ENCODE measurements at regions not wholly inside any gene's neighbourhood (a gene's known extent, or its start where the extent isn't known, plus 50 kb on each side); places are given as distances from the start of the nearest gene placed in this dataset.

DNA sequence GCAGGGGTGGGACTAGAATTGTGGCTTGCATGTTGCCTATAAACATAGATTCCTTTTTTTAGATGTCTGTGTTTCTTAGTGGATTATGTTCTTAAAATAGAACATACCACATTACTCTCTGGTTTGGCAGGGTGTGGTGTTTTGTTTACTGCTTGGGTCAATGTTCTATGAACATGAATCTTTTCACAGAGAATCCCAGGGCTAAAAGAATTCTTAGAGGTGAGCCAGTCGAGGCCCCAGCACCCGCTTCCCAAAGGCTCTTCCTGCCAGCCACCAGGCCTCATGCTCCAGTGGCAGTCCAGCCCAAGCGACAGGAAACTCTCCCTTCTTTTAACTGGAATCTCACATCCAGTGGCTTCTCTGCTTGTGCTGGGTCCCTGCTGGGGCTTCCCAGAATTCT, 126.6 kb downstream of the C9orf152 start:
- DNase-seq (ENCODE audit: low read depth) = no peak
- H3K4me3 ChIP-seq (ENCODE audit: low read depth, low read length) = no peak overlapping the region

DNA sequence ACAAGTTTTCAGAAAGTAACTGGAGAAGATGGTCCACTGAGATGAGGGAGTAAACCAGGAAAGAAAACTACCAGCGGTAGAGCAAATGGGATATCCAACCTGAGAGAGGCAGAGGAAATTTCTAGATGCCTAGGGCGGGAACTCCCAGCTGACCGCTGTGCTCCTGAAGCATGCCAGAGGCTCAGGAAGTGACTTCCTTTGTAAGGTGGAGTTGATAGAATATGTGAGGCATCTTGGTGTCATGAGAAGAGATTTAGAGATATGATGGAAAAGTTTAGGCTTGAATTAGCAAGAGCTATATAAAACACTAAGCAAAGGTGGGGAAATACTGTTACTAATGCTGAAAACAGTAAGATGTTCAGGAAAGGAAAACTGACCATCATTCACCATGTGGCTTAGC, 124.1 kb downstream of the C9orf152 start:
- TF ChIP-seq, protein P1, sequence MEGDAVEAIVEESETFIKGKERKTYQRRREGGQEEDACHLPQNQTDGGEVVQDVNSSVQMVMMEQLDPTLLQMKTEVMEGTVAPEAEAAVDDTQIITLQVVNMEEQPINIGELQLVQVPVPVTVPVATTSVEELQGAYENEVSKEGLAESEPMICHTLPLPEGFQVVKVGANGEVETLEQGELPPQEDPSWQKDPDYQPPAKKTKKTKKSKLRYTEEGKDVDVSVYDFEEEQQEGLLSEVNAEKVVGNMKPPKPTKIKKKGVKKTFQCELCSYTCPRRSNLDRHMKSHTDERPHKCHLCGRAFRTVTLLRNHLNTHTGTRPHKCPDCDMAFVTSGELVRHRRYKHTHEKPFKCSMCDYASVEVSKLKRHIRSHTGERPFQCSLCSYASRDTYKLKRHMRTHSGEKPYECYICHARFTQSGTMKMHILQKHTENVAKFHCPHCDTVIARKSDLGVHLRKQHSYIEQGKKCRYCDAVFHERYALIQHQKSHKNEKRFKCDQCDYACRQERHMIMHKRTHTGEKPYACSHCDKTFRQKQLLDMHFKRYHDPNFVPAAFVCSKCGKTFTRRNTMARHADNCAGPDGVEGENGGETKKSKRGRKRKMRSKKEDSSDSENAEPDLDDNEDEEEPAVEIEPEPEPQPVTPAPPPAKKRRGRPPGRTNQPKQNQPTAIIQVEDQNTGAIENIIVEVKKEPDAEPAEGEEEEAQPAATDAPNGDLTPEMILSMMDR (IDR thresholded peaks at IDR 0.05; ENCODE audit: control insufficient read depth, extremely low read depth, insufficient read depth) = no peak
- DNase-seq (ENCODE audit: low read depth) = no peak
- H3K4me3 ChIP-seq (ENCODE audit: low read depth, low read length) = no peak overlapping the region

More for the DNA sequence above, 126.6 kb downstream of the C9orf152 start:
- TF ChIP-seq, protein P1 (IDR thresholded peaks at IDR 0.05; ENCODE audit: control insufficient read depth, extremely low read depth, insufficient read depth) = no peak

DNA sequence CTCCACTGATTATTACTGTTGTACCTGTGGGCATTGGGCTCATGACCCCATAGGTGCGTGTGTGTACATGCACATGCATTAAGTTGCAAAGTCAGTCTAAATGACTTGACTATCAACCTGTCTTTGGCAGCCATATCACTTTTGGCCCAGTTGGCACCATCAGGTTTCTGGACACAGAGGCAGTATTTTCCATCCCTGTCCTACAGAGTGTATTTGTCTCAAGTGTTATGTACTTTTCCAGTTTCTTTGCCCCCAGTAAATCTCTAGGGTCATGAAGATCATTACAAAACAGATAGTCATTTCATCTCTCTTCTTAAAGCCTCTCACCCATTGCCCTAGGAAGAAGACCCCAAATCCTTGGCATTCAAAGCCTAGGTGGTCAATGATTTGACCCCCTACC, 121.4 kb downstream of the C9orf152 start:
- DNase-seq (ENCODE audit: low read depth) = no peak
- H3K4me3 ChIP-seq (ENCODE audit: low read depth, low read length) = no peak overlapping the region
- TF ChIP-seq, protein P1 (IDR thresholded peaks at IDR 0.05; ENCODE audit: control insufficient read depth, extremely low read depth, insufficient read depth) = no peak

DNA sequence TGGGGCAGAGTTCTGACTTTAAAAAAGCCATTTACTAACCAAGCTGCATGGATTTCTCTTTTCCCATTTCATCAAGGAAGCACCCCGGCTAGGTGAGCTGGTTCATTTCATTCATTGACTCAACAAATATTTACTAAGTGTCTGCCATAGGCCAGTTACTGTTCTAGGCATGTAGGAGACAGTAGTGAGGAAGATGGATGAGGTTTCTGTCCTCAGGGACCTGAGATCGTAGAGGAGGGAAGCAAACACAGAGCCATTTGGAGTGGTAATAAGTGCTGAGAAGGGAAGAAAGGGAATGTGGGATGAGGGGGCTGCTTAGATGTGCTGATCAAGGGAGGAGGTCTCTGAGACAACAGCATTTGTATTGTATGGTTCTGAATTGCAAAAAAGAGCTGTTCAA, 120.4 kb downstream of the C9orf152 start:
- H3K4me3 ChIP-seq (ENCODE audit: low read depth, low read length) = no peak overlapping the region
- TF ChIP-seq, protein P1 (IDR thresholded peaks at IDR 0.05; ENCODE audit: control insufficient read depth, extremely low read depth, insufficient read depth) = no peak
- no peak for DNase-seq (ENCODE audit: low read depth)

DNA sequence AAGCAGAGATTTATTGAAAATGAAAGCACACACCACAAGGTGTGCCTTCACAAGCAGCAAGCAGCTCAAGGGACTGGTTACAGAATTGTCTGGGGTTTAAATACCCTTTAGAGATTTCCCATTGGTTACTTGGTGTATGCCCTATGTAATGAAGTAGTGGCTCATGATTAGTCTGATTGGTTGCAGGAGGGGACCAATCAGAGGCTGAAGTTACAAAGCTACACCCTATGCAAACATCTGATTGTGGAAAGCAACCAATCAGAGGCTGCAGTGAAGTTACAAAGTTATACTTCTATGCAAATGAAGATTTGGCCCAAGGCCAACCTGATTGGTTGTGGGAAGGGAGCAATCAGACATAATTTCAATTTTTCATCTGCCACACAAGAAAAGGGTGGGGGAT, 119.9 kb downstream of the C9orf152 start:
- no peak for DNase-seq (ENCODE audit: low read depth)
- no peak overlapping the region for H3K4me3 ChIP-seq (ENCODE audit: low read depth, low read length)
- TF ChIP-seq, protein P1 (IDR thresholded peaks at IDR 0.05; ENCODE audit: control insufficient read depth, extremely low read depth, insufficient read depth) = no peak

DNA sequence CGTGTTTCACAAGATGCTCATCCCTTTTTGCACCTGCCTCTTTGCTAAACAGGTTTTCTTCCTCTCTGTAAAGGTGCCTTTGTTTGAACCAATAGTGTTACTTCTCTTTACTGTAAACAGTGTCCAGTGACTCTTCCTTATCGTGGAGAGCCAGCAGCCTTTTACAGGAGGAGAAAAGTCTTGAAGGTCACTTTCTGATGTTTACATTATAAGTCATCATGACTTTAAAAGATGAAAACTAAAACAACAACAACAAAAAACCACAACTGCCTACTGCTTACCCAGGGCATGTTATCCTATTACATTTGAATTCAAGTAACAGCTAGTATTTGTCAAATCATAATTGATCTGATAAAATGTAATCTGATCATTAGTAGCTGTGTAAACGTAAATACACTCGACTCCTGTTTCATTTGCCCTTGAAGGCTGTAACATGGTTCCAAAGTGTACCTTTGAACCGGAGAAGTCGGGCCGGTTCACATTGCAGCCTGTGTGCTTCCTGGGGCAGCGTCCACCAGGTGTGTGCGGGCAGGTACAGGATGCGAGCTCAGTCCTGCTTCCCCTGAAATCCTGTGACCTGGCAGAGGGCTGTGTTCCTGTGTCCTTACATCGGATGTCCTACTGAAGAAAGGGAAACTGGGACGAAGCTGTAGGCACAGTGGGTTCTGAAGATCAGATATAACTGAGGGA, 118.1 kb downstream of the C9orf152 start:
- peak; percentile 72 for DNase-seq (ENCODE audit: low read depth)
- peak overlapping the region; percentile 8; the same call in 1 of the 2 replicates for H3K4me3 ChIP-seq (ENCODE audit: low read depth, low read length)

More for the DNA sequence above, 118.1 kb downstream of the C9orf152 start:
- TF ChIP-seq, protein P1 (IDR thresholded peaks at IDR 0.05; ENCODE audit: control insufficient read depth, extremely low read depth, insufficient read depth) = no peak

All from LNCaP clone FGC (cell line).